Progenitor cell of endocrine pancreas (in vitro differentiated cells): ENCODE measurements at regions not wholly inside any gene's neighbourhood (a gene's known extent, or its start where the extent isn't known, plus 50 kb on each side); places are given as distances from the start of the nearest gene placed in this dataset.

ENCODE experiments used
- DNase-seq: peaks from one replicate; pipeline ENCODE4 v3.0.0; 2021; ENCODE audit warnings: low spot score; ENCODE audit not compliant: unreplicated experiment
- H3K27ac Mint-ChIP-seq: 2 replicates; pipeline ENCODE4 v1.8.0; 2021; ENCODE audit warnings: mild to moderate bottlenecking, moderate library complexity, mixed read lengths
- H3K27me3 Mint-ChIP-seq: 2 replicates; pipeline ENCODE4 v1.8.0; 2021; ENCODE audit warnings: mixed read lengths
- H3K36me3 Mint-ChIP-seq: 2 replicates; pipeline ENCODE4 v1.8.0; 2022; ENCODE audit warnings: mixed read lengths; ENCODE audit not compliant: insufficient read depth
- H3K4me1 Mint-ChIP-seq: 2 replicates; pipeline ENCODE4 v1.8.0; 2021; ENCODE audit warnings: low read depth, mixed read lengths
- H3K4me3 Mint-ChIP-seq: 2 replicates; pipeline ENCODE4 v1.8.0; 2021; ENCODE audit warnings: low read depth, mild to moderate bottlenecking, moderate library complexity, mixed read lengths
- H3K9me3 Mint-ChIP-seq: 2 replicates; pipeline ENCODE4 v1.8.0; 2021; ENCODE audit warnings: low read depth, mixed read lengths
- CTCF ChIP-seq: fragments of 200-600 bp; sonication (generic); IDR thresholded peaks from one replicate; pipeline ENCODE4 v1.5.0; 2021; ENCODE audit warnings: antibody characterized with exemption, mild to moderate bottlenecking; ENCODE audit not compliant: unreplicated experiment

- DNase-seq, result no peak
- TF ChIP-seq CTCF, result no peak
- no peaks in the 10 kb centered on the region for H3K36me3 Mint-ChIP-seq
- H3K4me1 Mint-ChIP-seq, result peaks cover 3% of the 10 kb centered on the region
- H3K27ac Mint-ChIP-seq, result no peak overlapping the region
- H3K9me3 Mint-ChIP-seq, result peaks cover 3% of the 10 kb centered on the region
- H3K27me3 Mint-ChIP-seq, result no peaks in the 10 kb centered on the region
- no peak overlapping the region for H3K4me3 Mint-ChIP-seq
These were observed 461.9 kb downstream of the EFNA5 start for GRCh38 chr5:107208867-107209266.

GRCh38 chr5:107204413-107204812 lies 466.3 kb downstream of the EFNA5 start:
- H3K36me3 Mint-ChIP-seq, result no peaks in the 10 kb centered on the region
- no peaks in the 10 kb centered on the region for H3K27me3 Mint-ChIP-seq
- no peak for TF ChIP-seq CTCF
- no peak overlapping the region for H3K4me3 Mint-ChIP-seq
- no peak for DNase-seq
- no peak overlapping the region for H3K27ac Mint-ChIP-seq
- H3K4me1 Mint-ChIP-seq, result no peaks in the 10 kb centered on the region
- peaks cover 3% of the 10 kb centered on the region for H3K9me3 Mint-ChIP-seq

GRCh38 chr5:107203243-107203642 lies 467.5 kb downstream of the EFNA5 start:
- H3K27me3 Mint-ChIP-seq, result no peaks in the 10 kb centered on the region
- H3K9me3 Mint-ChIP-seq, result peaks cover 3% of the 10 kb centered on the region
- TF ChIP-seq CTCF, result no peak
- no peak for DNase-seq
- H3K4me3 Mint-ChIP-seq, result no peak overlapping the region
- no peaks in the 10 kb centered on the region for H3K36me3 Mint-ChIP-seq
- no peak overlapping the region for H3K27ac Mint-ChIP-seq
- no peaks in the 10 kb centered on the region for H3K4me1 Mint-ChIP-seq

- Mint-ChIP-seq H3K27ac (no peak overlapping the region), H3K36me3 (no peaks in the 10 kb centered on the region), H3K9me3 (no peaks in the 10 kb centered on the region), H3K27me3 (no peaks in the 10 kb centered on the region), H3K4me3 (no peak overlapping the region), H3K4me1 (no peaks in the 10 kb centered on the region)
- no peak for TF ChIP-seq CTCF
- DNase-seq, result no peak
These were observed 471.0 kb downstream of the EFNA5 start for GRCh38 chr5:107199756-107200155.

- Mint-ChIP-seq H3K27me3 (no peaks in the 10 kb centered on the region), H3K9me3 (no peaks in the 10 kb centered on the region), H3K27ac (no peak overlapping the region), H3K4me3 (no peak overlapping the region), H3K4me1 (no peaks in the 10 kb centered on the region), H3K36me3 (no peaks in the 10 kb centered on the region)
- no peak for DNase-seq
- no peak for TF ChIP-seq CTCF
These were observed 474.2 kb downstream of the EFNA5 start for GRCh38 chr5:107196500-107197059.
